HTERT RPE-1 (cell line): ENCODE measurements at regions not wholly inside any gene's neighbourhood (a gene's known extent, or its start where the extent isn't known, plus 50 kb on each side); places are given as distances from the start of the nearest gene placed in this dataset.
"Not testable (repeated sequence)": the region's sequence is repeated elsewhere in the genome, so short reads cannot be mapped to it uniquely, and the experiment has no call there.

Experiments
- in situ Hi-C: fragments of 300-500 bp; cut with MboI; formaldehyde crosslinking; loops from 4 replicates; pipeline ENCODE4 v1.14.3; 2020; ENCODE audit warnings: low sequenced_read_pairs

GRCh38 chr10:123221418-123221817 lies 67.2 kb downstream of the BUB3 start:
- in situ Hi-C loops, result no loop called here

- in situ Hi-C loops, result no loop called here
Measured at GRCh38 chr10:123222832-123223231, 68.6 kb downstream of the BUB3 start.

DNA sequence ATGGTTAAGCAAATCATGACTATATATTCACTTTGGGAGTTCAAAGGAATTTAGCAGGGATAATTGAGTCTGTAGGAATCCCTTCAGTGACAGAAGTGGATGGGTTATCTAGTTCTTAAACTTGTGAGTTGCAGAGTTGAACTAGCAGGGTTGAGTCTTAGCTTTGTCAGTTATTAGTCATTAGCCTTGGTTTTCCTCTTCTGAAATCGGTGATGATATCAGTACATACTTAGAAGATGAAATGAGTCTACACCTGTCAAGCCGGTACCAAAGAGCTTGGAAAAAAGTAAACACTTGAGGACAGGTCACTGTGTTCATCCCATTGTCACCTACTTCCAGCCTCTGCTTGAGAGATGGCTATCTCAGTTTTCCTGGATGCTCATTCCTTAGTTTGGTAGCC lies 73.5 kb downstream of the BUB3 start:
- in situ Hi-C loops, result no loop called here

- in situ Hi-C loops, result no loop called here
Measured at GRCh38 chr10:123229927-123230630, 75.9 kb downstream of the BUB3 start.

DNA sequence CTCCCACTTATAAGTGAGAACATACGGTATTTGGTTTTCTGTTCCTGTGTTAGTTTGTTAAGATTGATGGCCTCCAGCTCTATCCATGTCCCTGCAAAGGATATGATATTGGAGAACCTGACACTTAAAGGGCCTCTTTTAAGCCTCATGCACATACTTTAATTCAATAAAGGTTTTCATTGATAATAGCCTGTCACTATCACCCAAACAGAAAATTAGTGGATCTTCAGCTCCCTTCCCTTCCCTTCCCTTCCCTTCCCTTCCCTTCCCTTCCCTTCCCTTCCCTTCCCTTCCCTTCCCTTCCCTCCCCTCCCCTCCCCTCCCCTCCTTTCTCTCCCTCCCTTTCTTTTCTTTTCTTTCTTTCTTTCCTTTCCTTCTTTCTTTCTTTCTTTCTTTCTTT lies 78.7 kb downstream of the BUB3 start:
- in situ Hi-C loops, result not testable (repeated sequence)

GRCh38 chr10:123235014-123235413 lies 80.8 kb downstream of the BUB3 start:
- in situ Hi-C loops, result not testable (repeated sequence)

DNA sequence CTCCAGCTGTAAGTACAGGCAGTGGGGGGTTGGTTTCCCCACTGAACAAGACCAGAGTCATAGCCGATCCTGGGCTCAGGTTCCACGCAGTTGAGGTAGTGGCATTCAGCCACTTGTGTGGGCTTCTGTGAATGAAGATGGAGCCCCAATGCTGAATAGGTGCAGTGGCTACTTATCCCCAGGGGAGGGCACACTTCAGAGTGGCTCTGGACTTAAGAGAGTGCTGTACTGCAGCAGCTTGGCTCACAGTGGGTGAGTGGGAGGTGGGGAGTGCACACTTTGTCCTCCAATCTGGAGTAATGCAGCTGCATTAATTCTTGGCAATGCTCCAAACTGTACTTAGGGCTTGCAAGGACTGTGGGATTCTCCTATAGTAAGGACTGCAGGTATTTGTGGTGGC lies 81.9 kb downstream of the BUB3 start:
- in situ Hi-C loops, result no loop called here

- in situ Hi-C loops, result no loop called here
Measured at GRCh38 chr10:123240250-123240649, 86.0 kb downstream of the BUB3 start.

DNA sequence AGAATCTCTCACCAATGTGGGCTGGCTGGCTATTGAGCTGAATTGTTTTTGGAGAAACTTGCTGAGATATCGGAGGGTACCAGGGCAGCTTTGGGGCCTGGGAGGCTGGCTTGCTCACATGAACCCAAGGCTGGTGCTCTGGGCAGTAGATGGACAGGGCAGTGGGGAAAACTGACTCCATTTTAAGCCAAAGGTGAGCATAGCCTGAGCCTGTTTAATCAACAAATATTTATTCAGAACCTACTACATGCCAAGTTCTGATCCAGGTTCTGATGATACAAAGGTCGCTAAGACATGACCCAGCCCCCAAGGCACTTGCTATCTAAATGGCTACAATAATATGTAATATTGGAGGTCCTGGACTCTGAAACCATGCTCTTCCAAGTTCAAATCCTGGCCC lies 86.6 kb downstream of the BUB3 start:
- in situ Hi-C loops, result no loop called here

DNA sequence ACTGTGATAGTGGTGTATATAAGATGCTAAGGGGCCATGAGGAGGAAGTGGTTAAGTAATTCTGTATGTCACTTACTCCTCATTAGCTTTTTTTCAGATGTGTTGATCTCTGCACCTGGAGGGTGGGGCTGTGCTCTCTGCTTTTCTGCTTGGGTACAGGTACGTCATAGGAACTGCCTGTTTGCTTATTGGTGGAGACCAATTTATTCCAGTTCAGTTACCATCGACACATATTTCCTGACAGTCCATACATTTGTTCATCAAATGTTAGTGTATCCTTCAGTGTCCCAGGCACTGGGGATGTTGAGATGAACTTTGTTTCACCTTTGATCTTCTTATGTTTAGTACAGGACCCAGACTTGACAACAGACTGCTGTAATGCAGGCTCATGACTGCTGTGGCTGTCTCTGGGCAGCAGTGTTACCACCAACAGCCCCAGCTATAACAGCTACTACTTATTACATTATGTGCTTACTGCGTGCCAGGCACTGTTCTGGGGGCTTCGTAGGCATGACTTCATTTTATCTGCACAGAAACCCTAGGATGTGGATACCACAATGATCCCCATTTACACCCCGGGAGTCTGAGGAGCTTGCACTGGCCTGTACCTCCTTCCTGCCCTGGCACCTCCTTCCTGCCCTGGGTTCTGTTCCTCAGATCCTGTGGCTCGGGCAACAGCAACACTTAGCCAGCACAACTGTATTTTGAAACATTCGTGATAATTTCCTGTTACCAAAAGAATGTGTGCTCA lies 87.4 kb downstream of the BUB3 start:
- in situ Hi-C loops, result no loop called here

DNA sequence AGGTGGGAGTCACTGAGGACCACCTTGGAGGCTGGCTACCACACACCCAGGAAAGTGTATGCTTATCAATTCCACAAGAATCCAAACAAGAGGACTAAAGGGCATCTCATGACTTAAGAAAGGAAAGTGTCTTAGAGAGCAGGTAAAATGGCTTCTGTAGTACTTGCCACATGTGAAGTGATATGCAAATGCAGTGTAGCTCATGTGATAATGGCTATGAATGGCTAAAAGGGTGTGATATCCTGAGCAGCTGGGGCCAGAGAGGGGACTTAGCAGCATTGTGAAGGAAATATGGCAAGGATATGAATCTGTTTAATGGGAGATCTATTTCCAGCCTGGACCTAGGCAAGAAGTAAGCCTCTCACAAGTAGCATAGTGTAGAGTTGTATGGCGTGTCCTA lies 90.5 kb downstream of the BUB3 start:
- in situ Hi-C loops, result no loop called here

DNA sequence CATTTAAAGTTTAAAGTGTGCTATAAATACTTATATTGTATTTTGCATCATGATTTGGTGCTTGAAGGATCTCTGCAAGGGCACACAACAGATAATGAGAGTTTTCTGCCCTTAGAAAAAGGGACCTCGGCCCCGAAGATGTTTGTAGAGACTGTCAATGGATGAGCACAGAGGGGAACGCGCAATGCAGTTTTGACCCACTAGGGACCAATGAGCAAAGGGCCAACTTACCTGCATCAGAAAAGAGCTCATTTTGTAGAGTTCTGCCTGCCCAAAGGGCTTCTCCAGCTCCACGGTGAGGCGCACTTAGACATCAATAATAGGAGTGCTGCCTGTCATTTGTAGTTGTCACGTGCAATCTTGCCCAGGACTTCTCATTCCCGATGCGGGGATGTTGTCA lies 91.1 kb downstream of the BUB3 start:
- in situ Hi-C loops, result no loop called here

- in situ Hi-C loops, result no loop called here
Measured at GRCh38 chr10:123249894-123250293, 95.7 kb downstream of the BUB3 start.

DNA sequence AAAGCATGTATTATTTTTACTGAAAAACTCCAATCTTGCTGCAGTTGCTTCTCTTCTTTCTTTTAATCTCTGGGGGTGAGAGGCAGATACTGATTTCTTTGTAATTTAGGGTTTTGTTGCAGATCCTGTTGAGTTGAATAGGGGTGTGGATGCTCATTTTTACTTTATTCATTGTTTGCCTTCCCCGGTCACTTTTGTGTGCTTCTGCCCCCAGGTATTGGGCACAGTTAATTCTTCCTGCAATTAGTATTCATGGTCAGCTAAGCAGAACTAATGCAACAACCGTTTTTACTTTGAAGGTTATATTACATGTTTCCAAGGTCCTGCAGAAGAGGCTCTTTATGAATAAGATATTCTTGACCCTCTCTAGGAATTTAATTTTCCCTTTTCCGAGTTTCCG lies 96.4 kb downstream of the BUB3 start:
- in situ Hi-C loops, result no loop called here

DNA sequence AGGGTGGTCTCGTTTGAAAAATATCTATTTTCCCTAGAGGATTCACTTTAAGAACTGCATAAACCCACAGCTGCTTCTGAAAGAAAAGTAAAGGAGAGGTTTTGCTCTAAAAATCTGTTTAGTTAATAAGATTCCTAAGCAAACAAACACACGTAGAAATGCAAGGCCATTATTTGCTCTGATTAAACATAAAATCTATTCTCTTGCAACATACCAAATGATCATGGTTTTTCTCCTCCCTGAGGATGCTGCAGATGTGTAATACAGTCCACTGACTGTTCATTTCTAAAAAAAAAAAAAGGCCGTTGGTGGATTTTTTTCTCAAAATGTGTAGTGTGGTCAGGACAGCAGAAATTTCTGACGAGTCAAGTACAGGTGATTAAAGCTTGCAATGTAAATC lies 98.6 kb downstream of the BUB3 start:
- in situ Hi-C loops, result no loop called here

- in situ Hi-C loops, result not testable (repeated sequence)
Measured at GRCh38 chr10:123254343-123254742, 100.1 kb downstream of the BUB3 start.

DNA sequence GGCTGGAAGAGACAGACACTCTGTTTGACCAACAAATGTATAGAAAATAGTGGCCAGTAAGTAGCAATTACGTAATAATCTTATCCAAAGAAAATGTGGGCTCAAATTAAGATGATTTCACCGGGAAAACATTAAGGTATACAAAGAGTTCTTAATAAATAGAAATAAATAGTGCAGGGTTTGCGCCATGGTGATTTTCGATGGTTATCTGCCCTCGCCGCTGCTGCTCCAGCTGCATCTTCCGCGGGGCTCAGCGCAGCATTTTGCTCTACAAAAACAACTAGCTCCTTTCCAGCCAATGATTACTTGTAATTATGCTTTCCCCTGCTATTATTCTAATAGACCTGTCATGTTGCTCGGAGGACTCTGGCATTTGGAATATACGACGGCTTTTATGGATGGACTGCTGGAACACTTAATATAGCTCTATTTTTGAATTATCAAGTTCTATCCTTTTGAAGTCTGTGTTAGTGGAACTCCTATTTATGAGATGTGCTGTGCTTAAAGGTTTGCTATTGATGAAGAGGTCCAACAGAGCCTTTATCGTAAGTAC lies 103.8 kb downstream of the BUB3 start:
- in situ Hi-C loops, result no loop called here

GRCh38 chr10:123259081-123259480 lies 104.9 kb downstream of the BUB3 start:
- in situ Hi-C loops, result no loop called here

DNA sequence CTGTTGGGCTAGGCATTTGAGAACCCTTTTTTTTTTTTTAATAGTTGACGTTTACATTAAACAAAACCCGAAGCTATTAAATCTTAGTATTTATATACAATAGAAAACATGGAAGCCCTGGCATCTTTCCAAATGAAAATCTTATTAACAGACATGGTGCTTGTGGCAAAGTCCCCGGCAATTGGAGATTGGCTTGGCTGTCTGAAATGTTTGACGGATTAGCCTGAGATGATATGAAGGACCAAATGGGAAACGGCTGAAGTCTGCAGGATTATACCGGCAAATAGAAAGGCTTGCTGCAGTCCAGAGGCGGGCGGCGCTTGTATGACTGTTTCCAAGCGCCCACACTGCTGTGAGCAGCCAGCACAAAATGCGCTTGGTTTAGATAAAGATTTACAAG lies 105.6 kb downstream of the BUB3 start:
- in situ Hi-C loops, result no loop called here

GRCh38 chr10:123262456-123262855 lies 108.3 kb downstream of the BUB3 start:
- in situ Hi-C loops, result no loop called here

DNA sequence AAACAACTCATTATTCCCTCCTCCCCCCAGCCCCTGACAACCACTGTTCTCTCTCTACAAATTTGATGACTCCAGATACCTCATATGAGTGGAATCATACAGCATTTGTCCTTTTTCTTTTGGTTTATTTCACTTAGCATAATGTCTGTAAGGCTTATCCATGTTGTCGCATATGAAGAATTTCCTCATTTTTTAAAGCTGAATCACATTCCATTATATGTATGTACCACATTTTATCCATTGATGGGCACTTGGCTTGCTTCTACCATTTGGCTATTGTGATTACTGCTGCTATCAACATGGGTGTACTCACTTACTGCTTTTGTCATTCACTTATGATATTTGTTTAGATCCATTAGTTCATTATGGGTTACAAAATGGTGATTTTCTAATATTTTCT lies 112.8 kb downstream of the BUB3 start:
- in situ Hi-C loops, result no loop called here

DNA sequence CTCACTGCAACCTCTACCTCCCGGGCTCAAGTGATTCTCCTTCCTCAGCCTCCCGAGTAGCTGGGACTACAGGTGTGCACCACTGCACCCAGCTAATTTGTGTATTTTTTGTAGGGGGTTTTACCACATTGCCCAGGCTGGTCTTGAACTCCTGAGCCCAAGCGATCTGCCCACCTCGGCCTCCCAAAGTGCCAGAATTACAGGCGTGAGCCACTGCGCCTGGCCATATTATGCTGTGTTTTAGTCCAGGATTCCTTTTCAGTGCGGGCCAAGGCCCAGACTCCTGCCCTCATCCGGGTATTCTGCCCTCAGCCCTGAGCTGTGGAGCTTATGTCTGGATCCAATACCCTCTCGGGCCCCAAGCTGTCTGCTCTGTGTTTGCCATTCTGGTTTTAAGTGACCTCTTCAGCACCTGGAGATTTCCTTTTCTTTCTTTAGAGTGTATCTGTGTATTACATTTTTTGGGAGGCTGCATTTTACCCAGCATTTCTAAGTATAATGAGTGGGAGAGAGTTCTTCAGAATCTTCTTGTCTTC lies 114.9 kb downstream of the BUB3 start:
- in situ Hi-C loops, result no loop called here
